ENCODE measurements at regions not wholly inside any gene's neighbourhood (a gene's known extent, or its start where the extent isn't known, plus 50 kb on each side); places are given as distances from the start of the nearest gene placed in this dataset.

DNA sequence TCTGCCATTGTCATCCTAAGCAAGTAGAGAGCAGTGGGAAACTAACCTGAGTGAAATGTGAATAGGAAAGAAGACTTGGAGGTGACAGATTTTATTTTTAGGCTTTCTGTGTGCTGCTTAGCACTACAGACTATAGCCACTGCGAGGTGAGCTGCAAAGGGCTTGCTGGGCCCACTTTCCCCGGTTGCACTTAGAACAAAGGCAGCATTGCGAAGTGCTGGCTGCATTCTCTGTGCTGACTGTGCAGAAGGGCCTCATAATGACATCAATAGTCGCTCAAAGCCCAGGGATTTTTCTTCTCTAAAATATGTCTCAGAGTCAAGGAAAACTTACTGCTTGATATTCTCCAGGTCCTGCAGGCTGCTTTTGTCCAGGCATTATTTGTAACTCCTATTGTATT lies 592.1 kb downstream of the TDRD15 start:
- no peak for ATAC-seq
- H3K27me3 ChIP-seq (ENCODE audit: insufficient read depth in 3 of 3, low read length in 2 of 3) = no peaks in the 10 kb centered on the region
- TF ChIP-seq, protein P1, sequence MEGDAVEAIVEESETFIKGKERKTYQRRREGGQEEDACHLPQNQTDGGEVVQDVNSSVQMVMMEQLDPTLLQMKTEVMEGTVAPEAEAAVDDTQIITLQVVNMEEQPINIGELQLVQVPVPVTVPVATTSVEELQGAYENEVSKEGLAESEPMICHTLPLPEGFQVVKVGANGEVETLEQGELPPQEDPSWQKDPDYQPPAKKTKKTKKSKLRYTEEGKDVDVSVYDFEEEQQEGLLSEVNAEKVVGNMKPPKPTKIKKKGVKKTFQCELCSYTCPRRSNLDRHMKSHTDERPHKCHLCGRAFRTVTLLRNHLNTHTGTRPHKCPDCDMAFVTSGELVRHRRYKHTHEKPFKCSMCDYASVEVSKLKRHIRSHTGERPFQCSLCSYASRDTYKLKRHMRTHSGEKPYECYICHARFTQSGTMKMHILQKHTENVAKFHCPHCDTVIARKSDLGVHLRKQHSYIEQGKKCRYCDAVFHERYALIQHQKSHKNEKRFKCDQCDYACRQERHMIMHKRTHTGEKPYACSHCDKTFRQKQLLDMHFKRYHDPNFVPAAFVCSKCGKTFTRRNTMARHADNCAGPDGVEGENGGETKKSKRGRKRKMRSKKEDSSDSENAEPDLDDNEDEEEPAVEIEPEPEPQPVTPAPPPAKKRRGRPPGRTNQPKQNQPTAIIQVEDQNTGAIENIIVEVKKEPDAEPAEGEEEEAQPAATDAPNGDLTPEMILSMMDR (IDR thresholded peaks at IDR 0.05) = no peak
- no peak for DNase-seq
- intact Hi-C loops (cut with DNase I) = no loop called here
- no peaks in the 10 kb centered on the region for H3K9me3 ChIP-seq
- H3K4me1 ChIP-seq = no peaks in the 10 kb centered on the region
- WGBS, 3 donors = 49 to 56% (median 50%) methylated on average over 4 of the region's 4 CpGs
- H3K4me3 ChIP-seq = no peak overlapping the region
- H3K27ac ChIP-seq = no peak overlapping the region
- H3K36me3 ChIP-seq (ENCODE audit: insufficient read depth in 1 of 2, low read depth in 1 of 2) = no peaks in the 10 kb centered on the region

DNA sequence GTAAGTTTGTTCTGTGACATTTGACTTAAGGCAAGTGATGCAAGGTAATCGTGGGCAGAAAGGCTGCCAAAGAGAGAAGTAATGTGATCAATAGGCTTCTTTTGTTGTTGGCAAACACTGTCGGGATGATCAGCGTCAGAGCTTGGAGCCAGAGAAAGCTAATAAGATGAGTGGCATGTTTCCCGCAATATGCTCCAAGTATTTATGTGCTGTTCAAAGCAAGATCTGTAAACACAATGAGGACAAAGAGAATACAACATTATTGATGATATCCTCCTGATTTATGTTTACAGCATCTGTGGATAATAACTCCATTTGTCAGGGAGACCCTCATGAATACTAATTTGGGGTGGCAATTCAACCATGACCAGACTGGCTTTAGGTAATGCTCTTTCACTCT lies 603.3 kb downstream of the TDRD15 start:
- H3K36me3 ChIP-seq (ENCODE audit: insufficient read depth in 1 of 2, low read depth in 1 of 2) = no peaks in the 10 kb centered on the region
- 26 to 41% (median 34%) methylated on average over 4 of the region's 4 CpGs for WGBS, 3 donors
- H3K4me3 ChIP-seq = no peak overlapping the region
- H3K27ac ChIP-seq = no peak overlapping the region
- TF ChIP-seq, protein P1 (IDR thresholded peaks at IDR 0.05) = no peak
- no peak for DNase-seq
- H3K4me1 ChIP-seq = no peaks in the 10 kb centered on the region
- no peak for ATAC-seq
- intact Hi-C loops (cut with DNase I) = no loop called here
- no peaks in the 10 kb centered on the region for H3K27me3 ChIP-seq (ENCODE audit: insufficient read depth in 3 of 3, low read length in 2 of 3)
- no peaks in the 10 kb centered on the region for H3K9me3 ChIP-seq

DNA sequence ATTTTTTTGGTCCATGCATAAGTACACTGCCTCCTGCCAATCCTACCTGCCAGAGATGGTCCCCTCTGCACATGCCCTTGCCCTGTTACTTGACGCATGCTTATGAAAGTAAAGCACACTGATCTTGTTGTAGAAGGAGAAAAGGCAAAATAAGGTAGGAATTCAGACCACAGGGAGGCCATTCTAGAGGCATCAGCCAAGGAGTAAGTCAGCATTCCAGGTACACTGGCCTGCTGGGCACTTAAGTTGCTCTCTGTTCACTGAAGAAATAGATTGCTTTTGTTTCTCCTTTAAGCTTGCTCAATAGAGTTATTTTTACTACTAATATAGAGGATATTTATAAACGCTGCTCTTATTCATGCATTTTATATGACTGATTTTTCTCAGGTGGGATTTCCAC lies 604.4 kb downstream of the TDRD15 start:
- no peak overlapping the region for H3K4me3 ChIP-seq
- WGBS, 3 donors = 87 to 93% (median 90%) methylated on average over 2 of the region's 2 CpGs
- H3K36me3 ChIP-seq (ENCODE audit: insufficient read depth in 1 of 2, low read depth in 1 of 2) = no peaks in the 10 kb centered on the region
- no peak for ATAC-seq
- H3K27ac ChIP-seq = no peak overlapping the region
- no peaks in the 10 kb centered on the region for H3K9me3 ChIP-seq
- no peak for DNase-seq
- TF ChIP-seq, protein P1 (IDR thresholded peaks at IDR 0.05) = no peak
- no peaks in the 10 kb centered on the region for H3K4me1 ChIP-seq
- H3K27me3 ChIP-seq (ENCODE audit: insufficient read depth in 3 of 3, low read length in 2 of 3) = no peaks in the 10 kb centered on the region
- intact Hi-C loops (cut with DNase I) = no loop called here

DNA sequence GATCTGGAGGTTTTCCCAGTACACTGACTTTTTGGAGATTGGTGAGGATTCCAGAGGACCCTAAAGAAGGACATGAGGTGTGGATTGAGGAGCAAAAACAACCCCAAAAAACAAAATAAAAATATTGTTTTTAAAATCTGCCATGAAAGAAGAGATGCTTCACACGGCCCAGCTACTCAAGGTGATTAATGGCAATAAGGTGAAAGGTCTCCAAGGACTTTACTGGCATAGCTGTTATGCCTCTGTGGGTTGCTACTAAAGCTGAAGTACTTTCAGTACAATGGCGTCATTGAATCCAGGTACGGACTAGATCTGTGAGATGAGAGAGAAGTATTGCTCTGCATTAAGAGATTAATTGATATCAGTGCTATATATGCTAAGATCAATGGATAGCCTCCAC lies 606.4 kb downstream of the TDRD15 start:
- ATAC-seq = no peak

DNA sequence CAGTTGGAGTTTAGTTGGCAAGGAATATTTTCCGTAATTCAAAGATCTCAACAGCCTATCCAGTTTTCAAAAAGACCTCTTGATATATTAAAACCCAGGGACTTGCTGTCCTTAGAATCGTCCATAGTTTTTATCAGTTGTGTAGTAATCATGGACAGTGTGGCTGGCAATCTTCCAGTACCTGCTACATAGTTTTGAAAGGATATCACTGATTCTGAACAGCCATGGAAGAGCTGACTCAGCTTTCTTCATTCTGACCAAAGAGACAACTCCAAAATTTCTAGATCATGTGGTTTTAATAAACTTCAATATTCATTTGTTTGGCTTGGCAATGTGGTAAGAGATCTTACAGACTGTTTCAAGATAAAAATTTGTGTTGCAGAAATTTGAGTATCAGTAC lies 616.7 kb downstream of the TDRD15 start:
- 68 to 73% (median 72%) methylated on average over 2 of the region's 2 CpGs for WGBS, 3 donors
- no peaks in the 10 kb centered on the region for H3K27me3 ChIP-seq (ENCODE audit: insufficient read depth in 3 of 3, low read length in 2 of 3)
- ATAC-seq = no peak

More for the DNA sequence above, 606.4 kb downstream of the TDRD15 start:
- Histone ChIP-seq H3K36me3 (ENCODE audit: insufficient read depth in 1 of 2, low read depth in 1 of 2) (no peaks in the 10 kb centered on the region), H3K27ac (no peak overlapping the region), H3K27me3 (ENCODE audit: insufficient read depth in 3 of 3, low read length in 2 of 3) (no peaks in the 10 kb centered on the region), H3K4me3 (no peak overlapping the region), H3K4me1 (no peaks in the 10 kb centered on the region), H3K9me3 (no peaks in the 10 kb centered on the region)
- intact Hi-C loops (cut with DNase I) = no loop called here
- DNase-seq = no peak
- WGBS, 3 donors = 24 to 37% (median 30%) methylated on average over 3 of the region's 3 CpGs
- TF ChIP-seq, protein P1 (IDR thresholded peaks at IDR 0.05) = no peak

More for the DNA sequence above, 616.7 kb downstream of the TDRD15 start:
- H3K9me3 ChIP-seq = no peaks in the 10 kb centered on the region
- H3K4me1 ChIP-seq = no peaks in the 10 kb centered on the region
- TF ChIP-seq, protein P1 (IDR thresholded peaks at IDR 0.05) = no peak
- H3K4me3 ChIP-seq = no peak overlapping the region
- intact Hi-C loops (cut with DNase I) = no loop called here
- H3K36me3 ChIP-seq (ENCODE audit: insufficient read depth in 1 of 2, low read depth in 1 of 2) = no peaks in the 10 kb centered on the region
- no peak for DNase-seq
- no peak overlapping the region for H3K27ac ChIP-seq

Measured in psoas muscle (tissue), 7 donors.